Fibroblast of pulmonary artery (primary cell): ENCODE measurements at regions not wholly inside any gene's neighbourhood (a gene's known extent, or its start where the extent isn't known, plus 50 kb on each side); places are given as distances from the start of the nearest gene placed in this dataset.

Experiments
- DNase-seq: peaks from one replicate; pipeline ENCODE4 v3.0.0-alpha.2; 2010; ENCODE audit warnings: low read depth
- H3K4me3 ChIP-seq: replicated peaks from 2 replicates; pipeline ENCODE4 v1.5.1; 2011; ENCODE audit warnings: low read depth, mild to moderate bottlenecking, control low read depth, low read length, moderate library complexity
- CTCF ChIP-seq: IDR thresholded peaks from 2 replicates; pipeline ENCODE4 v1.5.1; 2011; ENCODE audit warnings: mild to moderate bottlenecking, control low read depth, low read length, inconsistent platforms; ENCODE audit errors: missing control alignments

GRCh38 chr15:92533298-92533697 lies 122.3 kb downstream of the FAM174B start:
- TF ChIP-seq CTCF: no peak
- H3K4me3 ChIP-seq: no peak overlapping the region
- no peak for DNase-seq

GRCh38 chr15:92531406-92531805 lies 124.2 kb downstream of the FAM174B start:
- no peak for TF ChIP-seq CTCF
- H3K4me3 ChIP-seq: no peak overlapping the region
- DNase-seq: no peak

- H3K4me3 ChIP-seq: no peak overlapping the region
- no peak for DNase-seq
- no peak for TF ChIP-seq CTCF
Observed at GRCh38 chr15:92528736-92529135, 126.8 kb downstream of the FAM174B start.

GRCh38 chr15:92527197-92527596 lies 128.4 kb downstream of the FAM174B start:
- no peak overlapping the region for H3K4me3 ChIP-seq
- no peak for DNase-seq

GRCh38 chr15:92525758-92526245 lies 129.8 kb downstream of the FAM174B start:
- no peak overlapping the region for H3K4me3 ChIP-seq
- no peak for DNase-seq
- TF ChIP-seq CTCF: no peak

More at GRCh38 chr15:92527197-92527596, 128.4 kb downstream of the FAM174B start:
- no peak for TF ChIP-seq CTCF

- no peak for TF ChIP-seq CTCF
- DNase-seq: no peak
Observed at GRCh38 chr15:92524874-92525565, 130.6 kb downstream of the FAM174B start.

GRCh38 chr15:92524161-92524560 lies 130.5 kb downstream of the ST8SIA2 start:
- no peak overlapping the region for H3K4me3 ChIP-seq
- no peak for DNase-seq
- TF ChIP-seq CTCF: no peak

More at GRCh38 chr15:92524874-92525565, 130.6 kb downstream of the FAM174B start:
- no peak overlapping the region for H3K4me3 ChIP-seq
